CD4-positive, alpha-beta T cell treated with Interferon gamma for 1 hour (primary cell): ENCODE measurements at regions not wholly inside any gene's neighbourhood (a gene's known extent, or its start where the extent isn't known, plus 50 kb on each side); places are given as distances from the start of the nearest gene placed in this dataset.

Source experiments
- DNase-seq: peaks from one replicate; pipeline ENCODE4 v3.0.0-alpha.2; 2020

DNA sequence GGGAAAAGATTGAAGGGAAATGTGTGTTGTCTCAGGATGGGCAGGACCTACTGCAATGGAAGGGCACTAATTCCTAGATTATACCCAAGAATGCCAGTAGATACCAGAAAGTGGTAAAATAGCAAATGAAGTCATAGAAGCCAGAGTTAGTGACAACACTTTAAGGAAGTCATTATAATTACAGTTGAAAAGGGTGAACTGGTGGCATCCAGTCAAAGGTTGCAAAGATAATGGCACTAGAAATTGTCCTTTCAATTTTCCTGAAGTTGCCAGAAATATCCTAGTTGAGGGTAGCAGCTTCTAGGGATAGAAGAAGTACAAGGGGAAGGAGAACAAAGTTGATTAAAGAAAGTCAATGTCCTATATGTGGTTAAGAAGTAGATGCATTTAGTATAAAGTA, 68.8 kb upstream of the GLS start:
- DNase-seq, result no peak

DNA sequence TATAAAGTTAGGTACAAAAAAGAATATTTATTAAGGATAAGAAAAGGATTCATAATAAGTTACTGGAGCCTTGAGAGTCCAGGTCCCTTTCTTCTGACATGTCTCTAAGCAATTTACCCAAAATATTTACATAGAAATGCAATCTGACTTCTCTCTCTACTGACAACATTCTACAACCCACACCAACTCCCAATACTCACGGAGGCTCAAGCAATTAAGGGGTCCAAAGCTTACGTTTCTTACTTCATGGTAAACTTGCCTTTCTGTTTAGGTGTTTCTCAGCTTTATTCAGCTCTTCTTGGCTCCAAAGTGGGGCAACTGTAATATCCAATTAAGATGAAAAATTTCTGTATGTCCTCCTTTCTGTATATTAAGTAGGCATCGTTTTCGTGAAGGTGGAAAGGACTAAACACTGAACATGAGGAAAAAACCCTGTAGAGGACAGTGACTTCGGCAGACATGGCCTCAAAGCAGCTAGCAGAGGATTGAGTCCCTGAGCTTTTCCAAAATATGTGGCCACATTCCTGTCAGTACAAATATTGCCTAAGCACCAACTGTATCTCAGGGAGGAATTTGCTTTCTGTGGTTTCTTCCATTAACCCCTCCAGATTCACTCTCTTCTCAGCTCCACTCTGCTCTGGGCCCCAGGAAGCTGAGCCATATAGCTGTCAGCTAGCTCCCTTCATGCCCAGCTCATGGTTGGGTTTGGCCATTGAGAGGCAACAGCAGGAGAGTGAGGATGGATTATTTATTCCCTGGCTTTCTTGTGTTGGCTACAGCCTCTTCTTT, 67.9 kb upstream of the GLS start:
- DNase-seq, result no peak

DNA sequence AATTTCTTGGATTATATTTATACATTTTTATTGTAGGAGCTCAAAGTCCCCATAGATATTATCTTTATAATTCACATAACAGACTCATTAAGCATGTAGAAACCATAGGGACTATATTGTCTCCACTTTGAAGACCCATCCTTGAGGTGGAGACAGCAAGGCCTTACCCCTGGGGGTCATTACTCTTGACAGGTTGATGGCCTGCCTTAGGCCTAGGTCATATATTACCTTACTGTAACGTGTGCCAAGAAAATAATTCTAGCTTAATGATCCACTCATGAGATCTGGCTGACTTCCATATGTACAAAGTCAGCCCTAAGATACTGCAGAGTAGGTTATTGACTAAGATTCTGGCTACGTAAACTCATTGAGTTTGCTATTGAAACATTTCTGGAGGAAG, 65.4 kb upstream of the GLS start:
- no peak for DNase-seq

DNA sequence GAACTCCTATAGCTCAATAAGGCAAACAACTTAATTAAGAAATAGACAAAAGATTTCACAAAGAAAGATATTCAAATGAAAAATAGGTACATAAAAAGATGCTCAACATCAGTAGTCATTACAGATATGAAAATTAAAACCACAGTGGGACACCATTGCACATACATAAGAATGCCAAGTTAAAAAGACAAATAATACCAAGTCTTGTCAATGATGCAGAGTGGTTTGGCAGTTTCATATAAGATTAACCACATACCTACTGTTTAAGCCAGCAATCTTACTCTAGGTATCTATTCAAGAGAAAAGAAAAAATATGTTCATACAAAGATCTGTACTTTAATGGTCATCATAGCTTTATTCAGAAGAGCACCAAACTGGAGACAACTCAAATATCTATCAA, 63.5 kb upstream of the GLS start:
- DNase-seq, result no peak

DNA sequence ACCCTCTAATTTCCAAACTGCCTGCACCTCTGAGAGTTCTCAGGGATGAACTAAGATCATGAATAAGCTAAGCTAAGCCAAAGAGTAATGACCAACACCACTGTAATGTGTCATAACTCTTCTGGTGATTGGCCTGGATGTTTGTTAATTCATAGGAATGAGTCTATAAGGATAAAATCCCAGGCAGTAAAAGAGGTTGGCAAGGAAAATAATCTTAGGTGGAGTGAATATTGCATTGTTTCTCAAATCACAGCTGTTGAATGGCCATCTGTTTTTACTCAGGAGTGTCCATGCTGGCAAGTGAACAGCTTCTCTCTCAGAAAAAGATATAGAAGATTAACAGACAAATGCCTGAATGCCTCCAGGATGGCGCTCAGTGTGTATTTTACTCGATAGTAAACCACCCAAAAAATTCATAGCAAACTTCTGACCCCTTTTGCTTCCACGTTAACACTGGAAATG, 60.8 kb upstream of the GLS start:
- no peak for DNase-seq

DNA sequence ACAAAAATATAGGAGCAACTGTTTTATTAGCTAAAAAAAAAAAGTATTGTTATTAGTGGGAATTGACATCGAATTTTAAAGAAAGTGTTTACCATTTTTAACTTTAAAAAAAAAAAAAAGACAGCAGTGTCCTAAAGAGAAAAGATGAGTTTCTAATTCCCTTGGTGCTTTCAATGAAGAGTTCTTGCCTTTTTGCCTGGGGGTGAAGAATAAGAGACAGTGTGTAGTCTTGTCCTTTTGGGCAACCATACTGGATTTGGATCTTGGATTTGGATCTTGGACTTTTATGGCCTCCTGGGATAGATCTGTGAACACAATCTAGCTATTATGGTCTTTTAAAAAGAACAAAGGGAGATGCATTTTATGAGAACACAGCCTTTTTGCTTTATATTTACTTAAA, 60.2 kb upstream of the GLS start:
- no peak for DNase-seq

DNA sequence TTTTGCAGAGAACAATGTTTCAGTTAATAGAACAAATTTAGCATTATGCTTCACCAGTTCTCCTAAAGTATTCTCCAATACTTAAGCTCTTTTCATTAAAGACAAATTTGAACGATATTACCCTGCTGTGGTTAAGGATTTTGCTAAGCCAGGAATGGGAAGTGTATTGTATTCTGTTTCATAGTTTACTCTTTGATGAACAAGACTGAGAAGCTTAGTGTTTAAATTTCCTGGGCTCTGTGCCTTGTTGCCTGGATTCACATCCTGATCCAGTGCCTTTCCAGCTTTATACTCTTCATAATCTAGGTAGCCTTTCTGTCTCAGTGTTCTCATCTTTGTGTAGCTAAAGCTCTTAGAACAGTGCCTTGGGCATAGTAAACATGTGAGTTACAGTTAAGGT, 58.6 kb upstream of the GLS start:
- no peak for DNase-seq

DNA sequence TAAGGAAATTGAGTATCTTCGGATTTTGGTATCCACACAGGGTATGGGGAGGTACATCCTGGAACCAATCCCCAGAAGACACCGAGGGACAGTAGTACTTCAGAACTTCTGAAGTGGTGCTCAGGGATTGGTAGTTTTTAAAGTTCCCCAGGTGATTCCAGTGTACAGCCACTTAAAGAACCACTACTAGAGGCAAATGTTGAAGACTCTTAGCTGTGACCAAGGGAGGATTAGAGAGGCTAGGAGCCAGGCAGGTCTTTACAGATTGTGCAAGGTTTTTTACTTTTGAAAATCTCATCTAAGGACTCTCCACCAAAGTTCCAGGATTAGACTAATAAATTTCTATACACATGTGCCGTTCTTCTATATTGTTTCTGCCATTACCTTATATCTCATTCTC, 52.9 kb upstream of the GLS start:
- DNase-seq, result no peak

DNA sequence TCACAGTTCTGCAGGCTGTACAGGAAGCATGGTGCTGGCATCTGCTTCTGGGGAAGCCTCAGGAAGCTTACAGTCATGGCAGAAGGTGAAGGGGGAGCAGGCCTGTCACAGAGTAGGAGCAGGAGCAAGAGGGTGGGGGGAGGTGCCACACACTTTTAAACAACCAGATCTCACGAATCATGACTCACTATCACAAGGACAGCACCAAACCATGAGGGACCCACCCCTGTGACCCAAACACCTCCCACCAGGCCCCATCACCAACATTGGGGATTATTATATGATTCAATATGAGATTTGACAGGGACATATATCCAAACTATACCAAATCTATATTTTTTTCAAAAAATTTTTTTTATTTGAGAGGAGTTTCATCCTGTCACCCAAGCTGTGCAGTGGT, 51.0 kb upstream of the GLS start:
- DNase-seq, result no peak
